GM12878 (cell line): ENCODE measurements at regions not wholly inside any gene's neighbourhood (a gene's known extent, or its start where the extent isn't known, plus 50 kb on each side); places are given as distances from the start of the nearest gene placed in this dataset.

Experiments used
- E4F1 ChIP-seq: fragments of 450-650 bp; IDR thresholded peaks from 2 replicates; pipeline ENCODE4 v1.6.1; 2018; ENCODE audit warnings: borderline replicate concordance, mild to moderate bottlenecking; ENCODE audit not compliant: partially characterized antibody
- MTA3 ChIP-seq: IDR thresholded peaks from 2 replicates; pipeline ENCODE4 v1.6.1; 2012; ENCODE audit warnings: low read length, inconsistent platforms, borderline replicate concordance
- USF1 ChIP-seq: IDR thresholded peaks from 2 replicates; pipeline ENCODE4 v1.6.1; 2011; ENCODE audit warnings: borderline replicate concordance, low read depth, mild to moderate bottlenecking, moderate library complexity, mixed read lengths, low read length; ENCODE audit not compliant: insufficient read depth; ENCODE audit errors: extremely low read length

- TF ChIP-seq USF1 (no peak), E4F1 (no peak), MTA3 (no peak)
Measured at GRCh38 chr2:74747411-74748080, 86.4 kb upstream of the HK2 start.
